ENCODE measurements at regions not wholly inside any gene's neighbourhood (a gene's known extent, or its start where the extent isn't known, plus 50 kb on each side); places are given as distances from the start of the nearest gene placed in this dataset.

DNA sequence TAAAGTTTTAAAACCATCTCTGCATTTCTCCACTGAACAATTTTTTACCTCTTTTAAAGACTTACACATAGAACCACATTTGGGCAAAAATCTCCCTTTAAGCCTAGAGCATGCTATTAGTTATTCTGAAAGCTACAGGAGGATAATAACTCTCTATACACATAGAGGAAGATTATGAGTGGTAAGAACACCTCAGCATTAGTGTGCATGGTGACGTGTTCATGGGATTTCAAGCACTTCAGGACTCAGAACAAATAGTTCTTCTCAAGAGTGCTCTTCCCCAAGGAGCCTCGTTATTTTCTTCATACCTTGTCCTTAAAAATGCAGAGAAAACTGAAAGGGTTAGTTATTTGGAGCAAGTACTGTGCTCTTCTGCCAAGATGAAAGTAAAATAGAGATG is 256.9 kb upstream of the TUSC1 start:
- TF ChIP-seq, protein P1, sequence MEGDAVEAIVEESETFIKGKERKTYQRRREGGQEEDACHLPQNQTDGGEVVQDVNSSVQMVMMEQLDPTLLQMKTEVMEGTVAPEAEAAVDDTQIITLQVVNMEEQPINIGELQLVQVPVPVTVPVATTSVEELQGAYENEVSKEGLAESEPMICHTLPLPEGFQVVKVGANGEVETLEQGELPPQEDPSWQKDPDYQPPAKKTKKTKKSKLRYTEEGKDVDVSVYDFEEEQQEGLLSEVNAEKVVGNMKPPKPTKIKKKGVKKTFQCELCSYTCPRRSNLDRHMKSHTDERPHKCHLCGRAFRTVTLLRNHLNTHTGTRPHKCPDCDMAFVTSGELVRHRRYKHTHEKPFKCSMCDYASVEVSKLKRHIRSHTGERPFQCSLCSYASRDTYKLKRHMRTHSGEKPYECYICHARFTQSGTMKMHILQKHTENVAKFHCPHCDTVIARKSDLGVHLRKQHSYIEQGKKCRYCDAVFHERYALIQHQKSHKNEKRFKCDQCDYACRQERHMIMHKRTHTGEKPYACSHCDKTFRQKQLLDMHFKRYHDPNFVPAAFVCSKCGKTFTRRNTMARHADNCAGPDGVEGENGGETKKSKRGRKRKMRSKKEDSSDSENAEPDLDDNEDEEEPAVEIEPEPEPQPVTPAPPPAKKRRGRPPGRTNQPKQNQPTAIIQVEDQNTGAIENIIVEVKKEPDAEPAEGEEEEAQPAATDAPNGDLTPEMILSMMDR (conservative IDR thresholded peaks at IDR 0.05; ENCODE audit: low read length): no peak
- TF ChIP-seq EZH2phosphoT487 (IDR thresholded peaks at IDR 0.05; ENCODE audit: borderline replicate concordance, low read depth, low read length): no peak
- intact Hi-C loops (cut with micrococcal nuclease; ENCODE audit: unreplicated experiment): no loop called here
- BruUV-seq (replicated peaks): no TSS peak
- CTCF ChIA-PET (ENCODE audit: unreplicated experiment): no interaction called here
- Histone ChIP-seq H3K36me3 (ENCODE audit: insufficient read depth, low read length) (no peaks in the 10 kb centered on the region), H4K20me1 (ENCODE audit: insufficient read depth, low read length) (no peaks in the 10 kb centered on the region), H3K4me1 (ENCODE audit: insufficient read depth, low read length, poor library complexity, severe bottlenecking) (no peaks in the 10 kb centered on the region), H3K9me3 (ENCODE audit: low read length) (no peaks in the 10 kb centered on the region), H2AFZ (ENCODE audit: low read length) (no peak overlapping the region), H3K9me2 (ENCODE audit: insufficient read depth, low read length) (no peaks in the 10 kb centered on the region), H3K27ac (ENCODE audit: low read depth, low read length, poor library complexity, severe bottlenecking) (no peak overlapping the region), H3K4me2 (ENCODE audit: low read length) (no peak overlapping the region), H3K4me3 (ENCODE audit: low read depth, low read length, poor library complexity, severe bottlenecking) (no peak overlapping the region), H3K79me2 (ENCODE audit: insufficient read depth, low read depth, low read length) (no peaks in the 10 kb centered on the region)
- DNase-seq (ENCODE audit: low spot score): no peak
- POLR2A ChIA-PET: no interaction called here

DNA sequence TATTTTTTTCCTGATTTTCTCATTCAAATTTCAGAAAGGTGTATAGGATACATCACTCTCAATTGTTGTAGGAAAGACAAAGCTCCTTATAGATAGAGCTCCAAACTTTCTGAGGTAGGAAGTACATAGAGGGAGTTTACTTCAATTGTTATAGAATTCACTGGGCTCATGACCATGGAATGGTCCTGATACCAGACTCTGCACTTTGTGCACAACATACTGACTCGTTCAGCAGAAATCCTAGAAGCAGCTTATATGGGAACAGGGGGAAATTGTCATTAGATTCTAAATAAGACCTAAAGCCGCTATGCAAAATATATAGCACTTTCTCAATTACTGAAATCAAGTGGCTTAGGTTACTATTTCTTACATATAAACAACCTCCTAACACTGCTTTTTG is 240.5 kb upstream of the TUSC1 start:
- intact Hi-C loops (cut with micrococcal nuclease; ENCODE audit: unreplicated experiment): no loop called here

DNA sequence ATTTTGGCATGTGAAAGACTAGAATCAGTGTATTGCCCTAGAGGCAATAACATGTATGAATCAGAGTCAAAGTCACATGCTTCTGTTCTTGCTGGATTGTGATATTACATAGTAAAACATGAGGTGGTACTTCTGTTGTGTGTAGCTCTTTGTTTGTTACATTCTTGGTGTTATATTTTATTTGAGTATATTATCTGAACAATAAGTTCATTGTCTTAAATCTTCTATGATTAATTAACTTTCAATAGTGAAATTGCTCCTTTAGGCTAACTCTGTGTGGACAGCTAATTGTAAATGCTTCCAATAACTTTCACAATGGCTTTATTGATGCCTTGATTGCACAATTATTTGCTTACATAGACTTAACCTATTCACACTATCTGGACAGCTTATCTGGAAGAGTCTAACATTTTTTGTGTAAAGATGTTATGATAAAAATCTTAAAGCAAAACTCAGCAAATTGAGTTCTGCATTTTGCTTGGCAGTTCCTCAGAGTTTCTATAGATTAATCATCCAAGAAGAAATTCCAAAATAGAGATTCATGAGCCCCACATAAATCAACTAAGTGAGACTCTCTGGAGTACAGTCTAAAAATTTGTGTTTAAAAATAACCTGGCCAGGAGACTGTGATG is 239.6 kb upstream of the TUSC1 start:
- no peaks in the 10 kb centered on the region for H3K9me2 ChIP-seq (ENCODE audit: insufficient read depth, low read length)
- intact Hi-C loops (cut with micrococcal nuclease; ENCODE audit: unreplicated experiment): no loop called here
- H3K36me3 ChIP-seq (ENCODE audit: insufficient read depth, low read length): no peaks in the 10 kb centered on the region
- H3K4me1 ChIP-seq (ENCODE audit: insufficient read depth, low read length, poor library complexity, severe bottlenecking): no peaks in the 10 kb centered on the region
- ChIA-PET CTCF (ENCODE audit: unreplicated experiment) (no interaction called here), POLR2A (interaction anchor here (0.5 kb wide), 2 partner anchors 122 to 228 kb away, joined by 3 read pairs; no protein-coding TSS in a partner anchor)
- no peaks in the 10 kb centered on the region for H3K79me2 ChIP-seq (ENCODE audit: insufficient read depth, low read depth, low read length)
- H2AFZ ChIP-seq (ENCODE audit: low read length): no peak overlapping the region
- no peak overlapping the region for H3K4me2 ChIP-seq (ENCODE audit: low read length)
- H3K27ac ChIP-seq (ENCODE audit: low read depth, low read length, poor library complexity, severe bottlenecking): no peak overlapping the region
- BruUV-seq (replicated peaks): no TSS peak
- TF ChIP-seq, protein P1 (conservative IDR thresholded peaks at IDR 0.05; ENCODE audit: low read length): no peak
- TF ChIP-seq EZH2phosphoT487 (IDR thresholded peaks at IDR 0.05; ENCODE audit: borderline replicate concordance, low read depth, low read length): no peak
- no peak overlapping the region for H3K4me3 ChIP-seq (ENCODE audit: low read depth, low read length, poor library complexity, severe bottlenecking)
- no peak for DNase-seq (ENCODE audit: low spot score)
- no peaks in the 10 kb centered on the region for H3K9me3 ChIP-seq (ENCODE audit: low read length)
- H4K20me1 ChIP-seq (ENCODE audit: insufficient read depth, low read length): no peaks in the 10 kb centered on the region

More for the DNA sequence above, 240.5 kb upstream of the TUSC1 start:
- TF ChIP-seq, protein P1 (conservative IDR thresholded peaks at IDR 0.05; ENCODE audit: low read length): no peak
- no peak for TF ChIP-seq EZH2phosphoT487 (IDR thresholded peaks at IDR 0.05; ENCODE audit: borderline replicate concordance, low read depth, low read length)
- no peak overlapping the region for H3K27ac ChIP-seq (ENCODE audit: low read depth, low read length, poor library complexity, severe bottlenecking)
- no peaks in the 10 kb centered on the region for H3K79me2 ChIP-seq (ENCODE audit: insufficient read depth, low read depth, low read length)
- no peaks in the 10 kb centered on the region for H4K20me1 ChIP-seq (ENCODE audit: insufficient read depth, low read length)
- H3K9me3 ChIP-seq (ENCODE audit: low read length): no peaks in the 10 kb centered on the region
- no TSS peak for BruUV-seq (replicated peaks)
- no peak overlapping the region for H3K4me2 ChIP-seq (ENCODE audit: low read length)
- no peak for DNase-seq (ENCODE audit: low spot score)
- CTCF ChIA-PET (ENCODE audit: unreplicated experiment): no interaction called here
- no peak overlapping the region for H3K4me3 ChIP-seq (ENCODE audit: low read depth, low read length, poor library complexity, severe bottlenecking)
- H2AFZ ChIP-seq (ENCODE audit: low read length): no peak overlapping the region
- no peaks in the 10 kb centered on the region for H3K9me2 ChIP-seq (ENCODE audit: insufficient read depth, low read length)
- H3K36me3 ChIP-seq (ENCODE audit: insufficient read depth, low read length): no peaks in the 10 kb centered on the region
- POLR2A ChIA-PET: interaction anchor here (0.5 to 0.7 kb wide), 2 partner anchors 123 to 430 kb away, joined by 3 read pairs; no protein-coding TSS in a partner anchor
- no peaks in the 10 kb centered on the region for H3K4me1 ChIP-seq (ENCODE audit: insufficient read depth, low read length, poor library complexity, severe bottlenecking)

All from OCI-LY7 (cell line).